CD4-positive, alpha-beta T cell (primary cell): ENCODE measurements at regions not wholly inside any gene's neighbourhood (a gene's known extent, or its start where the extent isn't known, plus 50 kb on each side); places are given as distances from the start of the nearest gene placed in this dataset.
"Not testable (repeated sequence)": the region's sequence is repeated elsewhere in the genome, so short reads cannot be mapped to it uniquely, and the experiment has no call there.

ENCODE experiments used
- ATAC-seq: fragments of 200-7000 bp; cut with Tn5 transposase; one replicate; pipeline ENCODE4 v1.10.0; 2022; ENCODE audit warnings: mild to moderate bottlenecking; ENCODE audit not compliant: poor library complexity
- CTCF ChIA-PET: fragments of 350-600 bp; sonication (Branson Sonifier 250); formaldehyde crosslinking; loops from one replicate; lab custom pipeline; 2021; ENCODE audit warnings: antibody characterized with exemption, inconsistent platforms; lab: Charles Lee
- POLR2A ChIA-PET: fragments of 350-600 bp; sonication (Branson Sonifier 250); formaldehyde crosslinking; loops from one replicate; lab custom pipeline; 2021; ENCODE audit warnings: antibody characterized with exemption, inconsistent platforms; lab: Charles Lee
- DNase-seq, 14 experiments: peaks; one replicate each; pipeline ENCODE4 v3.0.0-alpha.2; 2013 to 2020; ENCODE audit warnings: mixed read lengths in 2 of 14
- H3K27ac ChIP-seq, 2 donors: one replicate each; pipeline versions ENCODE4 v1.5.1 to v1.7.0; 2013; ENCODE audit warnings: low read length in 2 of 2, low read depth in 1 of 2, mild to moderate bottlenecking in 1 of 2
- H3K27me3 ChIP-seq, 2 experiments: 1 replicate in 1 of 2; 2 replicates in 1 of 2; pipeline versions ENCODE4 v1.6.1 to v1.7.0; 2013; ENCODE audit warnings: low read length in 2 of 2, control low read depth in 1 of 2, mild to moderate bottlenecking in 1 of 2, moderate library complexity in 1 of 2; ENCODE audit not compliant: insufficient read depth in 2 of 2, control insufficient read depth in 1 of 2
- H3K36me3 ChIP-seq: one replicate; pipeline ENCODE4 v1.6.1; 2013; ENCODE audit warnings: low read length, control low read depth; ENCODE audit not compliant: insufficient read depth
- H3K4me1 ChIP-seq: one replicate; pipeline ENCODE4 v1.6.1; 2013; ENCODE audit warnings: low read length, control low read depth; ENCODE audit not compliant: insufficient read depth
- H3K4me3 ChIP-seq: one replicate; pipeline ENCODE4 v1.5.1; 2013; ENCODE audit warnings: mild to moderate bottlenecking, low read length, moderate library complexity
- H3K9me3 ChIP-seq, 2 experiments: 1 replicate in 1 of 2; 2 replicates in 1 of 2; pipeline versions ENCODE4 v1.6.1 to v1.7.0; 2013; ENCODE audit warnings: low read length in 2 of 2, mild to moderate bottlenecking in 2 of 2, control low read depth in 1 of 2, moderate library complexity in 1 of 2; ENCODE audit not compliant: control insufficient read depth in 1 of 2, insufficient read depth in 1 of 2
- H3K27ac Mint-ChIP-seq: one replicate; pipeline ENCODE4 v1.8.0; 2020; ENCODE audit warnings: mixed read lengths
- H3K27me3 Mint-ChIP-seq: one replicate; pipeline ENCODE4 v1.8.0; 2021; ENCODE audit warnings: mixed read lengths
- H3K36me3 Mint-ChIP-seq: one replicate; pipeline ENCODE4 v1.8.0; 2021; ENCODE audit warnings: low read depth, mixed read lengths
- H3K4me1 Mint-ChIP-seq: one replicate; pipeline ENCODE4 v1.8.0; 2021; ENCODE audit warnings: low read depth, mixed read lengths
- H3K4me3 Mint-ChIP-seq: one replicate; pipeline ENCODE4 v1.8.0; 2020; ENCODE audit warnings: mild to moderate bottlenecking, mixed read lengths
- H3K9me3 Mint-ChIP-seq: one replicate; pipeline ENCODE4 v1.8.0; 2020; ENCODE audit warnings: mixed read lengths
- CTCF ChIP-seq: fragments of 200-600 bp; IDR thresholded peaks from one replicate; pipeline ENCODE4 v1.8.0; 2022; ENCODE audit warnings: antibody characterized with exemption, mild to moderate bottlenecking
- intact Hi-C, 2 experiments: fragments of 100-400 bp; cut with DNase I in 1 of 2; cut with micrococcal nuclease in 1 of 2; formaldehyde crosslinking; loops; one replicate each; pipeline versions ENCODE4 v1.15.1 to v1.9.0; 2023 to 2025; cut with DNase I, micrococcal nuclease

DNA sequence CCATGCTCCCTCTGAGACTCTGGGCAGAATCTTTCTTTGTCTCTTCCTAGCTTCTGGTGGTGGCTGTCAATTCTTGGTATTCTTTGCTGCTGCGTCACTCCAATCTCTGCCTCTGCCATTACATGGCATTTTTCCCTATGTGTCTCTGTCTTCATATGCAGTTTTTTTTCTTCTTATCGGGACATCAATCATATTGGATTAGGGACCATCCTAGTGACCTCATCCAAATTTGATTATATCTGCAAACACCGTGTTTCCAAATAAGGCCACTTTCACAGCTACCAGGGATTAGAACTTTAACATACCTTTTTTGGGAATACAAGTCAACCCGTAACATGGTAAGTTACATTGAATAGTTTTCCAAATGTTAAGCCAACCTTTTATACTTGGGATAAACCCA is 358.2 kb upstream of the FRG2C start:
- no peaks in the 10 kb centered on the region for H3K9me3 Mint-ChIP-seq
- no peaks in the 10 kb centered on the region for H3K27me3 ChIP-seq
- no peak for ATAC-seq

GRCh38 chr3:75311306-75311705 is 352.8 kb upstream of the FRG2C start:
- CTCF ChIA-PET, H3K4me1 ChIP-seq, H3K4me3 ChIP-seq, H3K4me1 Mint-ChIP-seq, POLR2A ChIA-PET, H3K4me3 Mint-ChIP-seq, DNase-seq, H3K36me3 ChIP-seq, H3K27me3 ChIP-seq, H3K27ac ChIP-seq, intact Hi-C loops, H3K9me3 Mint-ChIP-seq, H3K27ac Mint-ChIP-seq, H3K36me3 Mint-ChIP-seq, ATAC-seq, H3K9me3 ChIP-seq: not testable (repeated sequence)
- H3K27me3 Mint-ChIP-seq, result peaks cover 31% of the 10 kb centered on the region

More for the DNA sequence above, 358.2 kb upstream of the FRG2C start:
- CTCF ChIA-PET, result no interaction called here
- no peak for DNase-seq
- no peak overlapping the region for H3K27ac Mint-ChIP-seq
- no peaks in the 10 kb centered on the region for H3K4me1 Mint-ChIP-seq
- Histone ChIP-seq H3K27ac (no peak overlapping the region), H3K4me3 (no peak overlapping the region), H3K4me1 (no peaks in the 10 kb centered on the region), H3K36me3 (no peaks in the 10 kb centered on the region), H3K9me3 (no peaks in the 10 kb centered on the region)
- H3K4me3 Mint-ChIP-seq, result no peak overlapping the region
- intact Hi-C loops, result no loop called here
- peaks cover 15% of the 10 kb centered on the region for H3K27me3 Mint-ChIP-seq
- POLR2A ChIA-PET, result no interaction called here
- H3K36me3 Mint-ChIP-seq, result no peaks in the 10 kb centered on the region
- no peak for TF ChIP-seq CTCF

- H3K27ac ChIP-seq, H3K27ac Mint-ChIP-seq, DNase-seq, H3K4me1 ChIP-seq, H3K4me1 Mint-ChIP-seq, H3K9me3 Mint-ChIP-seq, intact Hi-C loops, CTCF ChIA-PET, ATAC-seq, H3K9me3 ChIP-seq, H3K4me3 ChIP-seq, H3K36me3 ChIP-seq, H3K36me3 Mint-ChIP-seq, H3K4me3 Mint-ChIP-seq, H3K27me3 ChIP-seq, POLR2A ChIA-PET: not testable (repeated sequence)
- peaks cover 36% of the 10 kb centered on the region for H3K27me3 Mint-ChIP-seq
Measured at GRCh38 chr3:75312469-75312868, 351.7 kb upstream of the FRG2C start.

- POLR2A ChIA-PET, H3K36me3 Mint-ChIP-seq, H3K4me1 Mint-ChIP-seq, H3K27me3 ChIP-seq, H3K27ac Mint-ChIP-seq, ATAC-seq, H3K27ac ChIP-seq, H3K4me3 Mint-ChIP-seq, H3K9me3 ChIP-seq, H3K36me3 ChIP-seq, DNase-seq, CTCF ChIA-PET, H3K4me3 ChIP-seq, H3K9me3 Mint-ChIP-seq, intact Hi-C loops, H3K4me1 ChIP-seq: not testable (repeated sequence)
- H3K27me3 Mint-ChIP-seq, result peaks cover 15% of the 10 kb centered on the region
Measured at GRCh38 chr3:75319776-75320175, 344.4 kb upstream of the FRG2C start.
